SK-N-MC (cell line): ENCODE measurements at regions not wholly inside any gene's neighbourhood (a gene's known extent, or its start where the extent isn't known, plus 50 kb on each side); places are given as distances from the start of the nearest gene placed in this dataset.

ENCODE experiments used
- EZH2 ChIP-seq: fragments of 200-600 bp; sonication (generic); IDR thresholded peaks from one replicate; pipeline ENCODE4 v1.6.1; 2017; ENCODE audit warnings: antibody characterized with exemption
- FOXP2 ChIP-seq: optimal IDR thresholded peaks from 2 replicates; pipeline ENCODE3; 2011; ENCODE audit warnings: mild to moderate bottlenecking, moderate library complexity; ENCODE audit not compliant: insufficient read depth; ENCODE audit errors: extremely low read length, control extremely low read depth
- POLR2AphosphoS5 ChIP-seq: IDR thresholded peaks from 2 replicates; pipeline ENCODE4 v1.6.1; 2012; ENCODE audit warnings: mild to moderate bottlenecking, low read depth, low read length, borderline replicate concordance

- TF ChIP-seq POLR2AphosphoS5 = no peak
- TF ChIP-seq EZH2 = no peak
- TF ChIP-seq FOXP2 = no peak
Measured at GRCh38 chr7:133152875-133153274, 71.0 kb upstream of the CHCHD3 start.
